Mucosa of descending colon (tissue), 3 donors: ENCODE measurements at regions not wholly inside any gene's neighbourhood (a gene's known extent, or its start where the extent isn't known, plus 50 kb on each side); places are given as distances from the start of the nearest gene placed in this dataset.

Experiments used
- ATAC-seq: fragments of 200-7000 bp; cut with Tn5 transposase; one replicate; pipeline ENCODE4 v1.9.1; 2020; ENCODE audit warnings: mild to moderate bottlenecking, moderate library complexity
- DNase-seq, 3 donors: peaks; one replicate each; pipeline ENCODE4 v3.0.0-alpha.2; 2020
- H3K36me3 ChIP-seq: fragments of 200-600 bp; one replicate; pipeline ENCODE4 v1.8.0; 2021; ENCODE audit warnings: low read depth, mild to moderate bottlenecking
- H3K4me1 ChIP-seq: fragments of 200-600 bp; one replicate; pipeline ENCODE4 v1.8.0; 2021; ENCODE audit warnings: low read depth, mild to moderate bottlenecking
- H3K4me3 ChIP-seq: fragments of 200-600 bp; one replicate; pipeline ENCODE4 v1.8.0; 2021; ENCODE audit warnings: mild to moderate bottlenecking
- H3K9me3 ChIP-seq: fragments of 200-600 bp; one replicate; pipeline ENCODE4 v1.8.0; 2021; ENCODE audit warnings: mild to moderate bottlenecking
- intact Hi-C, 2 donors: fragments of 100-400 bp; cut with DNase I in 1 of 2; cut with micrococcal nuclease in 1 of 2; formaldehyde crosslinking; loops; one replicate each; pipeline versions ENCODE4 v1.11.0 to v1.11.1; 2022; cut with DNase I, micrococcal nuclease
- TF ChIP-seq, protein P1 (sequence below): fragments of 200-600 bp; IDR thresholded peaks from one replicate; pipeline ENCODE4 v1.8.0; 2022; ENCODE audit warnings: antibody characterized with exemption, mild to moderate bottlenecking
- donor health status: DM: no; HTN: no; CAD: no; lungs with moderate emphysema.
- donor health status: DM: no; HTN: no; CAD: no.
- donor health status: DM: no; HTN: yes; CAD: no.

- intact Hi-C loops, result no loop called here
- DNase-seq (no peak), ATAC-seq (no peak)
- Histone ChIP-seq H3K4me3 (no peak overlapping the region), H3K4me1 (no peaks in the 10 kb centered on the region), H3K9me3 (no peaks in the 10 kb centered on the region), H3K36me3 (no peaks in the 10 kb centered on the region)
- TF ChIP-seq, protein P1, sequence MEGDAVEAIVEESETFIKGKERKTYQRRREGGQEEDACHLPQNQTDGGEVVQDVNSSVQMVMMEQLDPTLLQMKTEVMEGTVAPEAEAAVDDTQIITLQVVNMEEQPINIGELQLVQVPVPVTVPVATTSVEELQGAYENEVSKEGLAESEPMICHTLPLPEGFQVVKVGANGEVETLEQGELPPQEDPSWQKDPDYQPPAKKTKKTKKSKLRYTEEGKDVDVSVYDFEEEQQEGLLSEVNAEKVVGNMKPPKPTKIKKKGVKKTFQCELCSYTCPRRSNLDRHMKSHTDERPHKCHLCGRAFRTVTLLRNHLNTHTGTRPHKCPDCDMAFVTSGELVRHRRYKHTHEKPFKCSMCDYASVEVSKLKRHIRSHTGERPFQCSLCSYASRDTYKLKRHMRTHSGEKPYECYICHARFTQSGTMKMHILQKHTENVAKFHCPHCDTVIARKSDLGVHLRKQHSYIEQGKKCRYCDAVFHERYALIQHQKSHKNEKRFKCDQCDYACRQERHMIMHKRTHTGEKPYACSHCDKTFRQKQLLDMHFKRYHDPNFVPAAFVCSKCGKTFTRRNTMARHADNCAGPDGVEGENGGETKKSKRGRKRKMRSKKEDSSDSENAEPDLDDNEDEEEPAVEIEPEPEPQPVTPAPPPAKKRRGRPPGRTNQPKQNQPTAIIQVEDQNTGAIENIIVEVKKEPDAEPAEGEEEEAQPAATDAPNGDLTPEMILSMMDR, result no peak
These were observed 1136.0 kb downstream of the FLRT2 start for GRCh38 chr14:86665975-86666374.

DNA sequence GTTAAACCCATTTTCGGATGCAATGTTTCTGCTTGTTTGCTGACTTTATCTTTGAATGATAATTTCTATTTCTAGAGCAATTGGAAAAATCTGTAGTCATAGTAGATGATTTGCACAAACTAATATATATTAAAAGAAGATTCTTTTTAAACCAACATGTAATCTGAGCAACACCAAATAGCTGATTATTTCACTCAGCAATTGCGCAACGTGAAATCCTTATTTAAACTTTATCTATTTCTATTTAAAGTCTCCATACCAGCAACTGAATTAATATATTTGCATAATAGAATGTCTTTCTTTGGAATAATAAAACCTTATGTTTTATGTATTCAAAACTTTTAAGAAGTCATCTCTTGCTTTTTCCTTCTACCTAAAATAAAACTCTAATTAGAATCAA, 1132.4 kb downstream of the FLRT2 start:
- TF ChIP-seq, protein P1, result no peak
- no peaks in the 10 kb centered on the region for H3K4me1 ChIP-seq
- no peaks in the 10 kb centered on the region for H3K9me3 ChIP-seq
- intact Hi-C loops, result no loop called here
- ATAC-seq (no peak), DNase-seq (no peak)
- no peaks in the 10 kb centered on the region for H3K36me3 ChIP-seq
- no peak overlapping the region for H3K4me3 ChIP-seq

DNA sequence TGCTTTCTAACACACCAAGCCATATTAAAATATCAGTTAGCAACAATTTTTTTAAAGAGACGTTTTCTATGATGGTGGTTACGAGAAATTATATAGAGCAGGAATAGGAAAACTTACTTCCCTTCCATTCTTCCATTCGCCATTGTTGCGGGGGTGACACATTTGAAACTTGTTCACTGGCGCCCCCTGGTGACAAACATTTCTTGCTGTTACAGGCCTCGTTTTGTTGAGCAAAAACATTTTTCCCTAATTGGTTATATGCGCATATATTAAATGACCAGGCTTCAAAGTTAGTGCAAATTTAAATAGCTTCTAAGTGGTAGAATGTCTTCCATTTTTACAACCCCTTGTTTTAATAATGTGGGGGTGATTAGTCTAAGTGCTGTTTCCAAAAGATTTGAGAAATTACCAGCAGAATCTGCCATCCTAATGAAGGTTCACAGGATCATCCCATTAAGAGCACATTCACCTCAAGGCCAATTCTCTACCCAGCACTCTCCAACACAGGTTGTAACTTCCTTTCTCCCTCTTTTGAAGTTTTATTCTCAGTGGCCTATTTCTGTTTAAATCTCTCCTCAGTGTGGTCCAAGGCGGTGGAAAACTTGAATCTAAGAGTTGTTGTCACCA, 1124.7 kb downstream of the FLRT2 start:
- Histone ChIP-seq H3K9me3 (no peaks in the 10 kb centered on the region), H3K4me1 (no peaks in the 10 kb centered on the region), H3K4me3 (no peak overlapping the region), H3K36me3 (no peaks in the 10 kb centered on the region)
- DNase-seq (peak in 2 of 3 donors; percentile 31 to 80), ATAC-seq (no peak)
- intact Hi-C loops, result no loop called here
- TF ChIP-seq, protein P1, result no peak

- no peaks in the 10 kb centered on the region for H3K4me1 ChIP-seq
- TF ChIP-seq, protein P1, result no peak
- no peak overlapping the region for H3K4me3 ChIP-seq
- intact Hi-C loops, result no loop called here
- DNase-seq (no peak), ATAC-seq (no peak)
- H3K36me3 ChIP-seq, result no peaks in the 10 kb centered on the region
- peaks cover 7% of the 10 kb centered on the region for H3K9me3 ChIP-seq
These were observed 1122.6 kb downstream of the FLRT2 start for GRCh38 chr14:86652526-86652925.

- TF ChIP-seq, protein P1, result no peak
- H3K4me1 ChIP-seq, result no peaks in the 10 kb centered on the region
- DNase-seq (no peak), ATAC-seq (no peak)
- no peaks in the 10 kb centered on the region for H3K36me3 ChIP-seq
- no peak overlapping the region for H3K4me3 ChIP-seq
- H3K9me3 ChIP-seq, result peaks cover 19% of the 10 kb centered on the region
- intact Hi-C loops, result no loop called here
These were observed 1117.0 kb downstream of the FLRT2 start for GRCh38 chr14:86646696-86647690.
